BLaER1 (cell line): ENCODE measurements at regions not wholly inside any gene's neighbourhood (a gene's known extent, or its start where the extent isn't known, plus 50 kb on each side); places are given as distances from the start of the nearest gene placed in this dataset.
A peak's percentile ranks its signal among the peaks of the same experiment; 100 is the strongest.
"Not testable (repeated sequence)": the region's sequence is repeated elsewhere in the genome, so short reads cannot be mapped to it uniquely, and the experiment has no call there.

Experiments used
- H3K27ac ChIP-seq: shearing (Covaris generic); formaldehyde crosslinking; 2 replicates; pipeline ENCODE4 v1.8.1; 2022
- H3K27me3 ChIP-seq: shearing (Covaris generic); formaldehyde crosslinking; 2 replicates; pipeline ENCODE4 v1.8.1; 2022
- H3K36me3 ChIP-seq: shearing (Covaris generic); formaldehyde crosslinking; 2 replicates; pipeline ENCODE4 v1.8.1; 2022
- H3K4me1 ChIP-seq: shearing (Covaris generic); formaldehyde crosslinking; 2 replicates; pipeline ENCODE4 v1.8.1; 2022
- H3K4me2 ChIP-seq: shearing (Covaris generic); formaldehyde crosslinking; 2 replicates; pipeline ENCODE4 v1.8.1; 2022
- H3K4me3 ChIP-seq: shearing (Covaris generic); formaldehyde crosslinking; 2 replicates; pipeline ENCODE4 v1.8.1; 2022
- H3K9ac ChIP-seq: shearing (Covaris generic); formaldehyde crosslinking; 2 replicates; pipeline ENCODE4 v1.8.1; 2022
- H3K9me3 ChIP-seq: shearing (Covaris generic); formaldehyde crosslinking; 2 replicates; pipeline ENCODE4 v1.8.1; 2022
- H4K20me1 ChIP-seq: shearing (Covaris generic); formaldehyde crosslinking; 2 replicates; pipeline ENCODE4 v1.8.1; 2022
- Cebpa-rat ChIP-seq: shearing (Covaris generic); IDR thresholded peaks from 2 replicates; pipeline ENCODE4 v1.8.1; 2022

GRCh38 chr20:41694796-41695195, 76.6 kb upstream of the CHD6 start:
- Histone ChIP-seq H3K4me2 (no peak overlapping the region), H3K9me3 (no peaks in the 10 kb centered on the region), H3K27me3 (no peaks in the 10 kb centered on the region), H3K4me1 (peaks cover 16% of the 10 kb centered on the region), H3K9ac (no peak overlapping the region), H3K4me3 (no peak overlapping the region), H3K27ac (no peak overlapping the region), H3K36me3 (no peaks in the 10 kb centered on the region), H4K20me1 (no peaks in the 10 kb centered on the region)
- TF ChIP-seq Cebpa-rat: no peak

GRCh38 chr20:41693136-41693979, 75.2 kb upstream of the CHD6 start:
- Histone ChIP-seq H3K4me1 (peaks cover 16% of the 10 kb centered on the region), H3K4me3 (peak overlapping the region; percentile 71), H3K27me3 (no peaks in the 10 kb centered on the region), H3K9me3 (no peaks in the 10 kb centered on the region), H3K27ac (peak overlapping the region; percentile 87), H3K36me3 (no peaks in the 10 kb centered on the region), H3K9ac (peak overlapping the region; percentile 84), H4K20me1 (no peaks in the 10 kb centered on the region), H3K4me2 (peak overlapping the region; percentile 84)
- no peak for TF ChIP-seq Cebpa-rat

GRCh38 chr20:41692479-41693135, 74.4 kb upstream of the CHD6 start:
- Histone ChIP-seq H3K4me3 (peak overlapping the region; percentile 71), H3K27ac (peak overlapping the region; percentile 87), H3K9ac (peak overlapping the region; percentile 84), H3K4me1 (peaks cover 16% of the 10 kb centered on the region), H3K36me3 (no peaks in the 10 kb centered on the region), H4K20me1 (no peaks in the 10 kb centered on the region), H3K4me2 (peak overlapping the region; percentile 84), H3K9me3 (no peaks in the 10 kb centered on the region), H3K27me3 (no peaks in the 10 kb centered on the region)
- no peak for TF ChIP-seq Cebpa-rat

GRCh38 chr20:41691443-41691842, 73.3 kb upstream of the CHD6 start:
- H3K9me3 ChIP-seq: no peaks in the 10 kb centered on the region; the same call in 1 of the 2 replicates
- H3K27ac ChIP-seq: no peak overlapping the region
- no peak overlapping the region for H3K4me3 ChIP-seq
- H3K27me3 ChIP-seq: no peaks in the 10 kb centered on the region
- no peak for TF ChIP-seq Cebpa-rat
- H3K4me2 ChIP-seq: no peak overlapping the region
- no peak overlapping the region for H3K9ac ChIP-seq
- no peaks in the 10 kb centered on the region for H4K20me1 ChIP-seq
- no peaks in the 10 kb centered on the region for H3K36me3 ChIP-seq
- H3K4me1 ChIP-seq: peaks cover 16% of the 10 kb centered on the region

GRCh38 chr20:41690702-41691101, 72.5 kb upstream of the CHD6 start:
- H3K9me3 ChIP-seq: no peaks in the 10 kb centered on the region; the same call in 1 of the 2 replicates
- H3K27me3 ChIP-seq: no peaks in the 10 kb centered on the region
- H3K9ac ChIP-seq: no peak overlapping the region
- peaks cover 16% of the 10 kb centered on the region for H3K4me1 ChIP-seq
- no peaks in the 10 kb centered on the region for H4K20me1 ChIP-seq
- no peak overlapping the region for H3K4me2 ChIP-seq
- H3K27ac ChIP-seq: no peak overlapping the region
- H3K4me3 ChIP-seq: no peak overlapping the region
- no peaks in the 10 kb centered on the region for H3K36me3 ChIP-seq
- no peak for TF ChIP-seq Cebpa-rat

GRCh38 chr20:41686961-41687360, 68.8 kb upstream of the CHD6 start:
- no peaks in the 10 kb centered on the region for H4K20me1 ChIP-seq
- H3K4me1 ChIP-seq: peaks cover 9% of the 10 kb centered on the region; the same call in 1 of the 2 replicates
- no peak overlapping the region for H3K4me3 ChIP-seq
- no peaks in the 10 kb centered on the region for H3K27me3 ChIP-seq
- no peaks in the 10 kb centered on the region; the same call in 1 of the 2 replicates for H3K9me3 ChIP-seq
- H3K27ac ChIP-seq: no peak overlapping the region
- H3K9ac ChIP-seq: no peak overlapping the region
- no peak for TF ChIP-seq Cebpa-rat
- no peaks in the 10 kb centered on the region for H3K36me3 ChIP-seq
- H3K4me2 ChIP-seq: no peak overlapping the region

- H3K9me3 ChIP-seq, H4K20me1 ChIP-seq, H3K27me3 ChIP-seq, H3K27ac ChIP-seq, H3K4me3 ChIP-seq, H3K36me3 ChIP-seq, H3K4me1 ChIP-seq, H3K9ac ChIP-seq: not testable (repeated sequence)
- H3K4me2 ChIP-seq: peak overlapping the region; percentile 22; the same call in 1 of the 2 replicates
These were observed 67.0 kb upstream of the CHD6 start for GRCh38 chr20:41685145-41685544.

GRCh38 chr20:41678799-41679198, 60.6 kb upstream of the CHD6 start:
- H3K9me3 ChIP-seq: no peaks in the 10 kb centered on the region
- TF ChIP-seq Cebpa-rat: no peak
- no peaks in the 10 kb centered on the region for H3K27me3 ChIP-seq
- peaks cover 5% of the 10 kb centered on the region for H3K4me1 ChIP-seq
- no peak overlapping the region for H3K4me3 ChIP-seq
- no peaks in the 10 kb centered on the region for H3K36me3 ChIP-seq
- no peak overlapping the region for H3K9ac ChIP-seq
- no peaks in the 10 kb centered on the region for H4K20me1 ChIP-seq
- no peak overlapping the region for H3K4me2 ChIP-seq
- no peak overlapping the region for H3K27ac ChIP-seq

- H3K4me2 ChIP-seq: no peak overlapping the region
- H3K4me3 ChIP-seq: no peak overlapping the region
- H3K9ac ChIP-seq: no peak overlapping the region
- H3K27me3 ChIP-seq: no peaks in the 10 kb centered on the region
- H3K27ac ChIP-seq: no peak overlapping the region
- TF ChIP-seq Cebpa-rat: no peak
- H3K4me1 ChIP-seq: peaks cover 31% of the 10 kb centered on the region
- H3K36me3 ChIP-seq: no peaks in the 10 kb centered on the region
- H4K20me1 ChIP-seq: no peaks in the 10 kb centered on the region
- no peaks in the 10 kb centered on the region for H3K9me3 ChIP-seq
These were observed 54.1 kb upstream of the CHD6 start for GRCh38 chr20:41672282-41672681.

GRCh38 chr20:41671143-41671542, 53.0 kb upstream of the CHD6 start:
- no peaks in the 10 kb centered on the region for H3K36me3 ChIP-seq
- H3K4me2 ChIP-seq: peak overlapping the region; percentile 63
- H3K27ac ChIP-seq: no peak overlapping the region
- H3K27me3 ChIP-seq: no peaks in the 10 kb centered on the region
- no peaks in the 10 kb centered on the region for H3K9me3 ChIP-seq
- H3K4me1 ChIP-seq: peaks cover 31% of the 10 kb centered on the region
- no peak overlapping the region for H3K9ac ChIP-seq
- no peak overlapping the region for H3K4me3 ChIP-seq
- no peak for TF ChIP-seq Cebpa-rat
- H4K20me1 ChIP-seq: no peaks in the 10 kb centered on the region
